H1 (cell line): ENCODE measurements at regions not wholly inside any gene's neighbourhood (a gene's known extent, or its start where the extent isn't known, plus 50 kb on each side); places are given as distances from the start of the nearest gene placed in this dataset.

Experiments used
- CTCF ChIA-PET: fragments of 300-600 bp; sonication (Branson Sonifier 250); formaldehyde crosslinking; loops from one replicate; lab custom pipeline; 2021; ENCODE audit not compliant: partially characterized antibody; lab: Charles Lee
- POLR2A ChIA-PET: fragments of 300-600 bp; sonication (Branson Sonifier 250); formaldehyde crosslinking; loops from one replicate; lab custom pipeline; 2021; ENCODE audit warnings: inconsistent platforms; ENCODE audit not compliant: partially characterized antibody; lab: Charles Lee
- DNase-seq, 2 experiments: peaks; one replicate each; pipeline versions ENCODE4 v3.0.0 to v3.0.0-alpha.2; 2010 to 2022; ENCODE audit warnings: low spot score in 2 of 2, low read depth in 1 of 2, mixed read lengths in 1 of 2
- FAIRE-seq: peaks from 2 replicates; lab custom pipeline; 2011; peaks lifted over from hg19 to GRCh38; lab: Jason Lieb, UNC
- H2AFZ ChIP-seq: 2 replicates; pipeline ENCODE4 v1.8.1; 2012; ENCODE audit warnings: low read length, inconsistent platforms
- H2AK5ac ChIP-seq: 2 replicates; pipeline ENCODE4 v1.6.1; 2013; ENCODE audit warnings: low read depth, low read length
- H2BK120ac ChIP-seq: replicated peaks from 2 replicates; pipeline ENCODE3; 2013; ENCODE audit warnings: low read depth, low read length, inconsistent platforms
- H2BK12ac ChIP-seq: 2 replicates; pipeline ENCODE4 v1.6.1; 2013; ENCODE audit warnings: low read depth, low read length
- H2BK15ac ChIP-seq: 2 replicates; pipeline ENCODE4 v1.6.1; 2013; ENCODE audit warnings: low read length
- H2BK20ac ChIP-seq: 2 replicates; pipeline ENCODE4 v1.6.1; 2013; ENCODE audit warnings: low read length
- H2BK5ac ChIP-seq: 2 replicates; pipeline ENCODE4 v1.6.1; 2013; ENCODE audit warnings: low read depth, low read length
- H3K14ac ChIP-seq: 2 replicates; pipeline ENCODE4 v1.6.1; 2013; ENCODE audit warnings: inconsistent platforms; ENCODE audit not compliant: insufficient read length
- H3K18ac ChIP-seq: 2 replicates; pipeline ENCODE4 v1.6.1; 2013; ENCODE audit warnings: low read length; ENCODE audit errors: extremely low read depth
- H3K23ac ChIP-seq: 2 replicates; pipeline ENCODE4 v1.6.1; 2013; ENCODE audit warnings: inconsistent platforms; ENCODE audit not compliant: insufficient read length
- H3K23me2 ChIP-seq: 2 replicates; pipeline ENCODE4 v1.6.1; 2013; ENCODE audit warnings: low read depth, low read length
- H3K27ac ChIP-seq: 2 replicates; pipeline ENCODE4 v1.6.1; 2011; ENCODE audit warnings: low read depth, low read length, inconsistent platforms
- H3K27me3 ChIP-seq, 4 experiments: replicated peaks in 1 of 4; 1 replicate in 1 of 4; 2 replicates in 3 of 4; pipeline versions ENCODE4 v1.6.1 to v1.8.1; 2011 to 2013; ENCODE audit warnings: low read length in 3 of 4, mild to moderate bottlenecking in 3 of 4, inconsistent platforms in 2 of 4, mixed read lengths in 2 of 4, moderate library complexity in 1 of 4; ENCODE audit not compliant: control insufficient read depth in 3 of 4, insufficient read depth in 3 of 4; ENCODE audit errors: extremely low read depth in 1 of 4
- H3K36me3 ChIP-seq, 4 experiments: 2 replicates each; pipeline versions ENCODE4 v1.6.1 to v1.8.1; 2011 to 2013; ENCODE audit warnings: mild to moderate bottlenecking in 4 of 4, low read length in 3 of 4, moderate library complexity in 2 of 4, control low read depth in 1 of 4, inconsistent platforms in 1 of 4; ENCODE audit not compliant: insufficient read depth in 4 of 4, control insufficient read depth in 2 of 4
- H3K4ac ChIP-seq: replicated peaks from 2 replicates; pipeline ENCODE3; 2013; ENCODE audit warnings: low read length, low read depth, mixed read lengths, inconsistent platforms; ENCODE audit not compliant: insufficient read length
- H3K4me1 ChIP-seq, 4 experiments: replicated peaks in 1 of 4; 1 replicate in 1 of 4; 2 replicates in 3 of 4; pipeline versions ENCODE4 v1.6.1 to v1.8.1; 2011 to 2013; ENCODE audit warnings: low read length in 3 of 4, inconsistent platforms in 2 of 4, mixed read lengths in 1 of 4; ENCODE audit not compliant: insufficient read depth in 4 of 4, control insufficient read depth in 3 of 4
- H3K4me2 ChIP-seq, 2 experiments: 2 replicates each; pipeline versions ENCODE4 v1.6.1 to v1.8.1; 2011 to 2013; ENCODE audit warnings: low read depth in 2 of 2, low read length in 2 of 2, control low read depth in 1 of 2, inconsistent platforms in 1 of 2, mild to moderate bottlenecking in 1 of 2; ENCODE audit not compliant: insufficient read depth in 1 of 2
- H3K4me3 ChIP-seq, 4 experiments: fragments of 200-600, 300-600 bp in 1 of 4; sonication (generic), shearing (Covaris generic), sonication (Bioruptor Twin) in 1 of 4; 2 replicates each; pipeline versions ENCODE4 v1.5.1 to v1.8.1; 2011 to 2016; ENCODE audit warnings: low read length in 4 of 4, low read depth in 3 of 4, control low read depth in 2 of 4, inconsistent platforms in 2 of 4, mild to moderate bottlenecking in 2 of 4, mixed read lengths in 1 of 4, moderate library complexity in 1 of 4; ENCODE audit not compliant: insufficient read depth in 2 of 4; ENCODE audit errors: extremely low read depth in 1 of 4
- H3K56ac ChIP-seq: replicated peaks from 2 replicates; pipeline ENCODE3; 2013; ENCODE audit warnings: low read depth, mild to moderate bottlenecking, mixed read lengths, low read length, inconsistent platforms; ENCODE audit not compliant: insufficient read length
- H3K79me1 ChIP-seq: 2 replicates; pipeline ENCODE4 v1.6.1; 2013; ENCODE audit warnings: low read depth, low read length, control low read depth
- H3K79me2 ChIP-seq, 2 experiments: 2 replicates each; pipeline versions ENCODE4 v1.6.1 to v1.8.1; 2012 to 2013; ENCODE audit warnings: low read length in 2 of 2, mild to moderate bottlenecking in 2 of 2, inconsistent platforms in 1 of 2; ENCODE audit not compliant: insufficient read depth in 2 of 2, control insufficient read depth in 1 of 2
- H3K9ac ChIP-seq, 4 experiments: replicated peaks in 1 of 4; 1 replicate in 1 of 4; 2 replicates in 3 of 4; pipeline versions ENCODE4 v1.6.1 to v1.8.1; 2011 to 2013; ENCODE audit warnings: low read depth in 3 of 4, low read length in 3 of 4, control low read depth in 2 of 4, mild to moderate bottlenecking in 2 of 4, moderate library complexity in 2 of 4, inconsistent platforms in 1 of 4; ENCODE audit errors: extremely low read depth in 1 of 4
- H3K9me3 ChIP-seq, 2 experiments: 2 replicates each; pipeline versions ENCODE4 v1.6.1 to v1.8.1; 2012 to 2013; ENCODE audit warnings: mild to moderate bottlenecking in 2 of 2, moderate library complexity in 2 of 2, control low read depth in 1 of 2, inconsistent platforms in 1 of 2, low read depth in 1 of 2, low read length in 1 of 2, mixed read lengths in 1 of 2; ENCODE audit not compliant: insufficient read depth in 2 of 2
- H4K20me1 ChIP-seq, 2 experiments: replicated peaks in 1 of 2; 2 replicates each; pipeline versions ENCODE3 to v1.8.1; 2011 to 2013; ENCODE audit warnings: inconsistent platforms in 2 of 2, low read length in 2 of 2, mild to moderate bottlenecking in 1 of 2; ENCODE audit not compliant: insufficient read depth in 2 of 2, control insufficient read depth in 1 of 2
- H4K5ac ChIP-seq: 2 replicates; pipeline ENCODE4 v1.6.1; 2013; ENCODE audit warnings: low read length, low read depth, mixed read lengths, inconsistent platforms; ENCODE audit not compliant: insufficient read length
- H4K8ac ChIP-seq: 2 replicates; pipeline ENCODE4 v1.8.0; 2013; ENCODE audit warnings: mild to moderate bottlenecking, moderate library complexity, low read length, inconsistent platforms; ENCODE audit not compliant: insufficient read depth; ENCODE audit errors: extremely low read depth
- H4K91ac ChIP-seq: replicated peaks from 2 replicates; pipeline ENCODE3; 2013; ENCODE audit warnings: low read length, mixed read lengths, inconsistent platforms; ENCODE audit not compliant: insufficient read length
- BRCA1 ChIP-seq: IDR thresholded peaks from 2 replicates; pipeline ENCODE4 v1.6.1; 2012; ENCODE audit warnings: low read depth, low read length, improper control_type of control experiment
- CBX8 ChIP-seq: fragments of 300-800, 300-1000 bp; sonication (generic); IDR thresholded peaks from 2 replicates; pipeline ENCODE4 v1.7.1; 2016; ENCODE audit warnings: low read depth, low read length, borderline replicate concordance
- CEBPB ChIP-seq: IDR thresholded peaks from 2 replicates; pipeline ENCODE4 v1.6.1; 2012; ENCODE audit warnings: low read depth, low read length
- GABPA ChIP-seq: IDR thresholded peaks from 2 replicates; pipeline ENCODE4 v1.6.1; 2011; ENCODE audit warnings: mild to moderate bottlenecking, low read length, moderate library complexity, borderline replicate concordance; ENCODE audit not compliant: insufficient read depth
- GTF2F1 ChIP-seq: IDR thresholded peaks from 2 replicates; pipeline ENCODE4 v1.6.1; 2012; ENCODE audit warnings: low read depth, low read length, improper control_type of control experiment, borderline replicate concordance
- JUND ChIP-seq: IDR thresholded peaks from 2 replicates; pipeline ENCODE4 v1.6.1; 2011; ENCODE audit warnings: mild to moderate bottlenecking, improper control_type of control experiment, low read length
- SIRT6 ChIP-seq: IDR thresholded peaks from one replicate; pipeline ENCODE4 v1.7.1; 2012; ENCODE audit warnings: low read length, inconsistent platforms
- SIX5 ChIP-seq: IDR thresholded peaks from 2 replicates; pipeline ENCODE4 v1.6.1; 2011; ENCODE audit warnings: mild to moderate bottlenecking, low read depth, low read length
- SRF ChIP-seq: IDR thresholded peaks from 2 replicates; pipeline ENCODE4 v1.6.1; 2011; ENCODE audit warnings: mild to moderate bottlenecking, low read depth, low read length, moderate library complexity
- TCF12 ChIP-seq: IDR thresholded peaks from 2 replicates; pipeline ENCODE4 v1.6.1; 2011; ENCODE audit warnings: low read depth, mild to moderate bottlenecking, low read length

- no peak for FAIRE-seq
- no peaks in the 10 kb centered on the region for H4K20me1 ChIP-seq
- no peak overlapping the region for H3K4me3 ChIP-seq
- no peak overlapping the region for H3K4ac ChIP-seq
- no peak overlapping the region for H3K23ac ChIP-seq
- no peak overlapping the region for H4K91ac ChIP-seq
- TF ChIP-seq GABPA (no peak), CEBPB (no peak), TCF12 (no peak), GTF2F1 (no peak), JUND (no peak), CBX8 (no peak), SIX5 (no peak), SRF (no peak), SIRT6 (no peak), BRCA1 (no peak)
- TF ChIP-seq, all 59 proteins: peak for 0
- Histone ChIP-seq H3K79me1 (no peaks in the 10 kb centered on the region), H2BK120ac (no peak overlapping the region), H2BK5ac (no peak overlapping the region), H4K8ac (no peak overlapping the region), H3K36me3 (no peaks in the 10 kb centered on the region), H3K27ac (no peak overlapping the region), H4K5ac (no peak overlapping the region), H3K9ac (no peak overlapping the region), H3K23me2 (no peaks in the 10 kb centered on the region), H2AK5ac (no peak overlapping the region), H3K9me3 (no peaks in the 10 kb centered on the region), H2BK12ac (no peak overlapping the region), H3K4me2 (no peak overlapping the region), H3K18ac (no peak overlapping the region), H2AFZ (no peak overlapping the region), H3K14ac (no peak overlapping the region), H2BK20ac (no peak overlapping the region), H3K4me1 (no peaks in the 10 kb centered on the region), H3K56ac (no peak overlapping the region), H3K79me2 (no peaks in the 10 kb centered on the region), H2BK15ac (no peak overlapping the region), H3K27me3 (no peaks in the 10 kb centered on the region)
- POLR2A ChIA-PET, result no interaction called here
- no peak for DNase-seq
- CTCF ChIA-PET, result no interaction called here
These were observed 330.4 kb downstream of the GBA3 start for GRCh38 chr4:23023121-23023520.
